H9 (cell line): ENCODE measurements at regions not wholly inside any gene's neighbourhood (a gene's known extent, or its start where the extent isn't known, plus 50 kb on each side); places are given as distances from the start of the nearest gene placed in this dataset. TPM values are rescaled to one million over a fixed set of nuclear protein-coding genes. Genes with fewer than 3 reads are reported as not detected.

Experiments used
- DNase-seq: peaks from one replicate; pipeline ENCODE4 v3.0.0-alpha.2; 2017
- H2AFZ ChIP-seq: one replicate; pipeline ENCODE4 v1.6.1; 2013; ENCODE audit warnings: mild to moderate bottlenecking, low read length, control low read depth, moderate library complexity
- H2AK5ac ChIP-seq: 2 replicates; pipeline ENCODE4 v1.6.1; 2013; ENCODE audit warnings: low read length, control low read depth, mixed read lengths; ENCODE audit not compliant: insufficient read length
- H2BK120ac ChIP-seq: one replicate; pipeline ENCODE4 v1.6.1; 2013; ENCODE audit warnings: low read depth, mild to moderate bottlenecking, low read length, control low read depth, inconsistent platforms; ENCODE audit not compliant: poor library complexity, severe bottlenecking
- H2BK12ac ChIP-seq: 2 replicates; pipeline ENCODE4 v1.6.1; 2013; ENCODE audit warnings: low read length, control low read depth, mixed read lengths, low read depth; ENCODE audit not compliant: insufficient read length
- H2BK15ac ChIP-seq: 2 replicates; pipeline ENCODE4 v1.6.1; 2013; ENCODE audit warnings: low read depth, low read length, control low read depth
- H2BK20ac ChIP-seq: one replicate; pipeline ENCODE4 v1.6.1; 2013; ENCODE audit warnings: low read depth, mild to moderate bottlenecking, low read length, control low read depth, inconsistent platforms; ENCODE audit not compliant: poor library complexity, severe bottlenecking
- H2BK5ac ChIP-seq: 2 replicates; pipeline ENCODE4 v1.6.1; 2013; ENCODE audit warnings: low read length, control low read depth, mixed read lengths; ENCODE audit not compliant: insufficient read length
- H3K14ac ChIP-seq: 2 replicates; pipeline ENCODE4 v1.6.1; 2013; ENCODE audit warnings: low read length, control low read depth; ENCODE audit not compliant: insufficient read depth
- H3K18ac ChIP-seq: 2 replicates; pipeline ENCODE4 v1.6.1; 2013; ENCODE audit warnings: low read depth, mild to moderate bottlenecking, mixed read lengths, low read length, control low read depth; ENCODE audit not compliant: insufficient read length
- H3K23ac ChIP-seq: 2 replicates; pipeline ENCODE4 v1.6.1; 2013; ENCODE audit warnings: low read length, control low read depth, mixed read lengths, low read depth; ENCODE audit not compliant: insufficient read length
- H3K23me2 ChIP-seq: 2 replicates; pipeline ENCODE4 v1.6.1; 2013; ENCODE audit warnings: low read depth, mild to moderate bottlenecking, mixed read lengths, low read length, control low read depth; ENCODE audit not compliant: insufficient read length, poor library complexity, severe bottlenecking
- H3K27ac ChIP-seq: 2 replicates; pipeline ENCODE4 v1.5.1; 2013; ENCODE audit warnings: low read length, control low read depth, mixed read lengths, low read depth; ENCODE audit not compliant: insufficient read length
- H3K27me3 ChIP-seq: 2 replicates; pipeline ENCODE4 v1.6.1; 2013; ENCODE audit warnings: low read length, control low read depth, inconsistent platforms; ENCODE audit not compliant: insufficient read depth
- H3K4ac ChIP-seq: 2 replicates; pipeline ENCODE4 v1.6.1; 2013; ENCODE audit warnings: low read depth, mild to moderate bottlenecking, control low read depth, inconsistent platforms, low read length, moderate library complexity
- H3K4me1 ChIP-seq: 2 replicates; pipeline ENCODE4 v1.6.1; 2013; ENCODE audit warnings: low read length, control low read depth, inconsistent platforms; ENCODE audit not compliant: insufficient read depth
- H3K4me2 ChIP-seq: 2 replicates; pipeline ENCODE4 v1.6.1; 2013; ENCODE audit warnings: low read length, control low read depth, mixed read lengths; ENCODE audit not compliant: insufficient read length, insufficient read depth
- H3K56ac ChIP-seq: 2 replicates; pipeline ENCODE4 v1.6.1; 2013; ENCODE audit warnings: low read depth, mild to moderate bottlenecking, mixed read lengths, low read length, control low read depth; ENCODE audit not compliant: insufficient read length
- H3K79me1 ChIP-seq: 2 replicates; pipeline ENCODE4 v1.6.1; 2013; ENCODE audit warnings: low read depth, mild to moderate bottlenecking, moderate library complexity, low read length, control low read depth, inconsistent platforms; ENCODE audit not compliant: insufficient read depth, poor library complexity, severe bottlenecking
- H3K79me2 ChIP-seq: 2 replicates; pipeline ENCODE4 v1.6.1; 2013; ENCODE audit warnings: low read length, control low read depth, inconsistent platforms; ENCODE audit not compliant: insufficient read depth
- H3K9ac ChIP-seq: 2 replicates; pipeline ENCODE4 v1.6.1; 2013; ENCODE audit warnings: low read length, control low read depth, mixed read lengths; ENCODE audit not compliant: insufficient read length; ENCODE audit errors: extremely low read depth
- H3K9me3 ChIP-seq: one replicate; pipeline ENCODE4 v1.6.1; 2013; ENCODE audit warnings: low read depth, low read length, inconsistent platforms; ENCODE audit not compliant: control insufficient read depth
- H3T11ph ChIP-seq: one replicate; pipeline ENCODE4 v1.6.1; 2013; ENCODE audit warnings: mild to moderate bottlenecking, low read length, control low read depth, inconsistent platforms
- H4K20me1 ChIP-seq: one replicate; pipeline ENCODE4 v1.6.1; 2013; ENCODE audit not compliant: control insufficient read depth, insufficient read length, insufficient read depth
- H4K5ac ChIP-seq: 2 replicates; pipeline ENCODE4 v1.6.1; 2013; ENCODE audit warnings: low read depth, mild to moderate bottlenecking, mixed read lengths, low read length, control low read depth; ENCODE audit not compliant: insufficient read length
- H4K8ac ChIP-seq: replicated peaks from 2 replicates; pipeline ENCODE4 v1.6.1; 2013; ENCODE audit warnings: low read length, control low read depth, mixed read lengths, low read depth; ENCODE audit not compliant: insufficient read length
- H4K91ac ChIP-seq: 2 replicates; pipeline ENCODE4 v1.6.1; 2013; ENCODE audit warnings: low read depth, mild to moderate bottlenecking, moderate library complexity, mixed read lengths, low read length, control low read depth; ENCODE audit not compliant: insufficient read length
- H3K27ac Mint-ChIP-seq, 3 experiments: 2 replicates in 2 of 3; 3 replicates in 1 of 3; pipeline ENCODE4 v1.8.0; 2020 to 2021; ENCODE audit warnings: mixed read lengths in 3 of 3, mild to moderate bottlenecking in 1 of 3, moderate library complexity in 1 of 3
- H3K27me3 Mint-ChIP-seq: 2 replicates; pipeline ENCODE4 v1.8.0; 2021; ENCODE audit warnings: low read depth, mild to moderate bottlenecking, moderate library complexity, mixed read lengths
- H3K36me3 Mint-ChIP-seq, 3 experiments: 2 replicates in 2 of 3; 3 replicates in 1 of 3; pipeline ENCODE4 v1.8.0; 2020 to 2021; ENCODE audit warnings: low read depth in 3 of 3, mixed read lengths in 3 of 3; ENCODE audit not compliant: insufficient read depth in 1 of 3
- H3K4me1 Mint-ChIP-seq, 2 experiments: 2 replicates each; pipeline ENCODE4 v1.8.0; 2020; ENCODE audit warnings: mixed read lengths in 2 of 2
- H3K4me3 Mint-ChIP-seq, 2 experiments: 2 replicates in 1 of 2; 3 replicates in 1 of 2; pipeline ENCODE4 v1.8.0; 2020 to 2021; ENCODE audit warnings: mild to moderate bottlenecking in 2 of 2, mixed read lengths in 2 of 2, moderate library complexity in 1 of 2
- H3K9me3 Mint-ChIP-seq, 2 experiments: 2 replicates in 1 of 2; 3 replicates in 1 of 2; pipeline ENCODE4 v1.8.0; 2020; ENCODE audit warnings: mild to moderate bottlenecking in 2 of 2, mixed read lengths in 2 of 2, moderate library complexity in 1 of 2
- CTCF ChIP-seq: fragments of 200-600 bp; sonication (generic); conservative IDR thresholded peaks from 3 replicates; pipeline ENCODE4 v1.8.0; 2021; ENCODE audit warnings: antibody characterized with exemption, mild to moderate bottlenecking
- WGBS: extraction: QIAGEN DNeasy Blood & Tissue Kit; methylation state at CpG from one replicate; pipeline ENCODE4 v1.1.7; 2013; ENCODE audit warnings: missing lambda C conversion rate, low lambda C conversion rate, mixed read lengths; ENCODE audit not compliant: insufficient read length; ENCODE audit errors: extremely low coverage; 5-methylcytosine and 5-hydroxymethylcytosine counted together
- microRNA-seq: library from miRNA; unstranded; fragments of <30 nt; microRNA quantifications from one replicate; pipeline ENCODE4, GENCODE V29; 2020; ENCODE audit warnings: borderline microRNAs expressed

GRCh38 chr2:184543832-184544231 lies 54.5 kb upstream of the ZNF804A start:
- no peaks in the 10 kb centered on the region for H3K36me3 Mint-ChIP-seq
- no peak overlapping the region for H3K27ac ChIP-seq

More at GRCh38 chr2:184543832-184544231, 54.5 kb upstream of the ZNF804A start:
- no peak overlapping the region for H2BK5ac ChIP-seq
- no peak overlapping the region for H4K5ac ChIP-seq
- H3K4me1 ChIP-seq: no peaks in the 10 kb centered on the region
- H2BK20ac ChIP-seq: no peak overlapping the region
- WGBS: no CpG with 5 or more reads among the region's 1 CpG
- no peak overlapping the region for H3K4me3 Mint-ChIP-seq
- no peak overlapping the region for H3T11ph ChIP-seq
- no peaks in the 10 kb centered on the region for H3K4me1 Mint-ChIP-seq
- H3K79me2 ChIP-seq: no peaks in the 10 kb centered on the region
- no peaks in the 10 kb centered on the region for H3K79me1 ChIP-seq
- no peak overlapping the region for H3K23ac ChIP-seq
- no peak overlapping the region for H3K4ac ChIP-seq
- no peak overlapping the region for H2AFZ ChIP-seq
- no peak overlapping the region for H2BK12ac ChIP-seq
- TF ChIP-seq CTCF: no peak
- no peak overlapping the region for H3K56ac ChIP-seq
- H3K9ac ChIP-seq: no peak overlapping the region
- H4K91ac ChIP-seq: no peak overlapping the region
- no peak overlapping the region for H3K14ac ChIP-seq
- H2AK5ac ChIP-seq: no peak overlapping the region
- no peak overlapping the region for H4K8ac ChIP-seq
- no peaks in the 10 kb centered on the region for H4K20me1 ChIP-seq
- H3K4me2 ChIP-seq: no peak overlapping the region
- H3K9me3 ChIP-seq: no peaks in the 10 kb centered on the region
- no peak overlapping the region for H2BK15ac ChIP-seq
- H3K23me2 ChIP-seq: no peaks in the 10 kb centered on the region
- H3K18ac ChIP-seq: no peak overlapping the region
- H3K27me3 ChIP-seq: no peaks in the 10 kb centered on the region
- DNase-seq: no peak
- H3K9me3 Mint-ChIP-seq: peaks cover 0 to 1% of the 10 kb centered on the region in 2 experiments; a peak in 3 of 5 replicates
- no peaks in the 10 kb centered on the region for H3K27me3 Mint-ChIP-seq
- H3K27ac Mint-ChIP-seq: no peak overlapping the region
- H2BK120ac ChIP-seq: no peak overlapping the region

Small RNA genes in the stretch of these regions (microRNA-seq; reads per million reads assigned to microRNA genes)
- gene MIR548AE1: not detected
